ENCODE measurements at regions not wholly inside any gene's neighbourhood (a gene's known extent, or its start where the extent isn't known, plus 50 kb on each side); places are given as distances from the start of the nearest gene placed in this dataset.

GRCh38 chr6:170182093-170182780 lies 108.6 kb downstream of the DLL1 start:
- DNase-seq (no peak), ATAC-seq (no peak)
- intact Hi-C loops (cut with micrococcal nuclease), result no loop called here

- DNase-seq (no peak), ATAC-seq (no peak)
- intact Hi-C loops (cut with micrococcal nuclease), result no loop called here
Measured at GRCh38 chr6:170181338-170181690, 109.6 kb downstream of the DLL1 start.

- intact Hi-C loops (cut with micrococcal nuclease), result no loop called here
- no peak for ATAC-seq
- no peak for DNase-seq
Measured at GRCh38 chr6:170180671-170181337, 110.1 kb downstream of the DLL1 start.

- DNase-seq (no peak), ATAC-seq (no peak)
- intact Hi-C loops (cut with micrococcal nuclease), result no loop called here
Measured at GRCh38 chr6:170179616-170180324, 111.1 kb downstream of the DLL1 start.

- peak; percentile 50 for ATAC-seq
- DNase-seq, result no peak
- intact Hi-C loops (cut with micrococcal nuclease), result no loop called here
Measured at GRCh38 chr6:170178561-170179477, 112.1 kb downstream of the DLL1 start.

- DNase-seq (no peak), ATAC-seq (no peak)
- intact Hi-C loops (cut with micrococcal nuclease), result no loop called here
Measured at GRCh38 chr6:170177772-170178560, 112.9 kb downstream of the DLL1 start.

GRCh38 chr6:170176898-170177771 lies 113.7 kb downstream of the DLL1 start:
- no peak for DNase-seq
- intact Hi-C loops (cut with micrococcal nuclease), result no loop called here
- no peak for ATAC-seq

- intact Hi-C loops (cut with micrococcal nuclease), result no loop called here
- ATAC-seq, result no peak
- DNase-seq, result no peak
Measured at GRCh38 chr6:170176136-170176897, 114.6 kb downstream of the DLL1 start.

GRCh38 chr6:170175644-170176135 lies 115.2 kb downstream of the DLL1 start:
- no peak for DNase-seq
- ATAC-seq, result no peak
- intact Hi-C loops (cut with micrococcal nuclease), result no loop called here

GRCh38 chr6:170174771-170175643 lies 115.9 kb downstream of the DLL1 start:
- intact Hi-C loops (cut with micrococcal nuclease), result no loop called here
- no peak for DNase-seq
- no peak for ATAC-seq

GRCh38 chr6:170174124-170174770 lies 116.6 kb downstream of the DLL1 start:
- no peak for DNase-seq
- peak; percentile 40 for ATAC-seq
- intact Hi-C loops (cut with micrococcal nuclease), result no loop called here

- intact Hi-C loops (cut with micrococcal nuclease), result no loop called here
- no peak for DNase-seq
Measured at GRCh38 chr6:170173335-170173881, 117.5 kb downstream of the DLL1 start.

GRCh38 chr6:170172825-170173256 lies 118.0 kb downstream of the DLL1 start:
- intact Hi-C loops (cut with micrococcal nuclease), result no loop called here
- ATAC-seq, result no peak
- no peak for DNase-seq

More at GRCh38 chr6:170173335-170173881, 117.5 kb downstream of the DLL1 start:
- ATAC-seq, result no peak

- DNase-seq, result no peak
- intact Hi-C loops (cut with micrococcal nuclease), result no loop called here
- no peak for ATAC-seq
Measured at GRCh38 chr6:170172392-170172791, 118.5 kb downstream of the DLL1 start.

- intact Hi-C loops (cut with micrococcal nuclease), result no loop called here
- DNase-seq (no peak), ATAC-seq (peak; percentile 13)
Measured at GRCh38 chr6:170167657-170168159, 123.2 kb downstream of the DLL1 start.
